ENCODE measurements at regions not wholly inside any gene's neighbourhood (a gene's known extent, or its start where the extent isn't known, plus 50 kb on each side); places are given as distances from the start of the nearest gene placed in this dataset.
"Not testable (repeated sequence)": the region's sequence is repeated elsewhere in the genome, so short reads cannot be mapped to it uniquely, and the experiment has no call there.

- H3K4me1 Mint-ChIP-seq, H3K27me3 Mint-ChIP-seq: not testable (repeated sequence)
These were observed 122.1 kb downstream of the SPAG6 start for GRCh38 chr10:22467393-22467792.

GRCh38 chr10:22468570-22469320 is 123.4 kb downstream of the SPAG6 start:
- Mint-ChIP-seq H3K27ac (no peak overlapping the region), H3K27me3 (peaks cover 13% of the 10 kb centered on the region), H3K36me3 (no peaks in the 10 kb centered on the region), H3K4me3 (no peak overlapping the region), H3K9me3 (no peaks in the 10 kb centered on the region), H3K4me1 (no peaks in the 10 kb centered on the region)

More at GRCh38 chr10:22467393-22467792, 122.1 kb downstream of the SPAG6 start:
- H3K27ac Mint-ChIP-seq, H3K4me3 Mint-ChIP-seq, H3K36me3 Mint-ChIP-seq, H3K9me3 Mint-ChIP-seq: not testable (repeated sequence)

GRCh38 chr10:22473044-22473443 is 127.7 kb downstream of the SPAG6 start:
- no peak overlapping the region for H3K4me3 Mint-ChIP-seq
- peaks cover 38% of the 10 kb centered on the region for H3K27me3 Mint-ChIP-seq
- peaks cover 20% of the 10 kb centered on the region for H3K4me1 Mint-ChIP-seq
- H3K27ac Mint-ChIP-seq: no peak overlapping the region
- no peaks in the 10 kb centered on the region for H3K36me3 Mint-ChIP-seq
- H3K9me3 Mint-ChIP-seq: no peaks in the 10 kb centered on the region

GRCh38 chr10:22473459-22473858 is 128.2 kb downstream of the SPAG6 start:
- Mint-ChIP-seq H3K27ac (no peak overlapping the region), H3K9me3 (no peaks in the 10 kb centered on the region), H3K4me1 (peaks cover 22% of the 10 kb centered on the region), H3K4me3 (no peak overlapping the region), H3K27me3 (peaks cover 42% of the 10 kb centered on the region), H3K36me3 (no peaks in the 10 kb centered on the region)

- Mint-ChIP-seq H3K27ac (peak overlapping the region; percentile 30), H3K9me3 (no peaks in the 10 kb centered on the region), H3K27me3 (peaks cover 45% of the 10 kb centered on the region), H3K36me3 (no peaks in the 10 kb centered on the region), H3K4me1 (peaks cover 22% of the 10 kb centered on the region), H3K4me3 (peak overlapping the region; percentile 89)
These were observed 130.6 kb downstream of the SPAG6 start for GRCh38 chr10:22475651-22476600.

- no peaks in the 10 kb centered on the region for H3K9me3 Mint-ChIP-seq
- peaks cover 22% of the 10 kb centered on the region for H3K4me1 Mint-ChIP-seq
- H3K4me3 Mint-ChIP-seq: peak overlapping the region; percentile 66
- no peaks in the 10 kb centered on the region for H3K36me3 Mint-ChIP-seq
- H3K27me3 Mint-ChIP-seq: peaks cover 42% of the 10 kb centered on the region
- H3K27ac Mint-ChIP-seq: no peak overlapping the region
These were observed 131.5 kb downstream of the SPAG6 start for GRCh38 chr10:22476601-22477321.

GRCh38 chr10:22477334-22478287 is 132.3 kb downstream of the SPAG6 start:
- Mint-ChIP-seq H3K27me3 (peaks cover 38% of the 10 kb centered on the region), H3K9me3 (no peaks in the 10 kb centered on the region), H3K36me3 (no peaks in the 10 kb centered on the region), H3K27ac (no peak overlapping the region), H3K4me1 (peaks cover 26% of the 10 kb centered on the region), H3K4me3 (no peak overlapping the region)

- Mint-ChIP-seq H3K4me3 (no peak overlapping the region), H3K9me3 (no peaks in the 10 kb centered on the region)
These were observed 133.4 kb downstream of the SPAG6 start for GRCh38 chr10:22478555-22479334.

GRCh38 chr10:22479419-22479818 is 134.1 kb downstream of the SPAG6 start:
- Mint-ChIP-seq H3K9me3 (no peaks in the 10 kb centered on the region), H3K27me3 (peaks cover 26% of the 10 kb centered on the region), H3K4me3 (no peak overlapping the region), H3K4me1 (peaks cover 34% of the 10 kb centered on the region), H3K36me3 (no peaks in the 10 kb centered on the region), H3K27ac (no peak overlapping the region)

More at GRCh38 chr10:22478555-22479334, 133.4 kb downstream of the SPAG6 start:
- no peaks in the 10 kb centered on the region for H3K36me3 Mint-ChIP-seq
- H3K27ac Mint-ChIP-seq: no peak overlapping the region
- H3K27me3 Mint-ChIP-seq: peaks cover 32% of the 10 kb centered on the region
- peaks cover 34% of the 10 kb centered on the region for H3K4me1 Mint-ChIP-seq

- H3K36me3 Mint-ChIP-seq: no peaks in the 10 kb centered on the region
- no peak overlapping the region for H3K4me3 Mint-ChIP-seq
- H3K27ac Mint-ChIP-seq: no peak overlapping the region
- H3K27me3 Mint-ChIP-seq: peaks cover 14% of the 10 kb centered on the region
- peaks cover 23% of the 10 kb centered on the region for H3K4me1 Mint-ChIP-seq
- H3K9me3 Mint-ChIP-seq: no peaks in the 10 kb centered on the region
These were observed 135.8 kb downstream of the SPAG6 start for GRCh38 chr10:22481106-22481505.

- Mint-ChIP-seq H3K27ac (no peak overlapping the region), H3K27me3 (peaks cover 9% of the 10 kb centered on the region), H3K36me3 (no peaks in the 10 kb centered on the region), H3K9me3 (no peaks in the 10 kb centered on the region), H3K4me3 (no peak overlapping the region), H3K4me1 (peaks cover 16% of the 10 kb centered on the region)
These were observed 136.6 kb downstream of the SPAG6 start for GRCh38 chr10:22481687-22482539.

- Mint-ChIP-seq H3K4me3 (peak overlapping the region; percentile 53), H3K9me3 (no peaks in the 10 kb centered on the region), H3K4me1 (peaks cover 13% of the 10 kb centered on the region), H3K36me3 (no peaks in the 10 kb centered on the region), H3K27me3 (peaks cover 8% of the 10 kb centered on the region), H3K27ac (no peak overlapping the region)
These were observed 137.8 kb downstream of the SPAG6 start for GRCh38 chr10:22483132-22483531.
